K562 (cell line): ENCODE measurements at regions not wholly inside any gene's neighbourhood (a gene's known extent, or its start where the extent isn't known, plus 50 kb on each side); places are given as distances from the start of the nearest gene placed in this dataset.

Experiments used
- ATAC-seq: fragments of 200-7000 bp; cut with Tn5 transposase; 3 replicates; pipeline ENCODE4 v1.9.1; 2020; ENCODE audit warnings: moderate library complexity
- BruUV-seq: library from RNA; stranded (reverse); fragments of 400-500 nt; replicated peaks from 2 replicates; lab custom pipeline; 2021; lab: Mats Ljungman, UMichigan
- CTCF ChIA-PET: fragments of 300-600 bp; formaldehyde crosslinking; extraction: SDS; loops from one replicate; lab custom pipeline; 2021; ENCODE audit warnings: low intra/inter-chr PET ratio; lab: Yijun Ruan, JAX
- POLR2A ChIA-PET: fragments of 300-600, 350-650 bp; sonication (Branson Sonifier 250); formaldehyde crosslinking; extraction: SDS; loops from one replicate; lab custom pipeline; 2021; ENCODE audit warnings: antibody characterized with exemption, inconsistent platforms; lab: Yijun Ruan, JAX
- DNase-seq, 4 experiments: peaks; one replicate each; pipeline versions ENCODE4 v3.0.0 to v3.0.0-alpha.2; 2011 to 2018; ENCODE audit warnings: low spot score in 3 of 4, mixed read lengths in 3 of 4; ENCODE audit errors: extremely low read depth in 1 of 4
- FAIRE-seq: peaks from 2 replicates; lab custom pipeline; 2011; peaks lifted over from hg19 to GRCh38; lab: Jason Lieb, UNC
- H2AFZ ChIP-seq: 2 replicates; pipeline ENCODE4 v1.6.0; 2011; ENCODE audit warnings: low read depth, low read length, control low read depth, inconsistent platforms
- H3K27ac ChIP-seq: fragments of 200-600 bp; 3 replicates; pipeline ENCODE4 v1.8.0; 2011; ENCODE audit warnings: low read depth, mild to moderate bottlenecking, control low read depth, inconsistent platforms, low read length, moderate library complexity, mixed read lengths; ENCODE audit errors: extremely low read depth
- H3K27me3 ChIP-seq, 2 experiments: fragments of 300-600 bp in 1 of 2; 2 replicates in 1 of 2; 3 replicates in 1 of 2; pipeline versions ENCODE4 v1.6.0 to v1.8.0; 2011; ENCODE audit warnings: inconsistent platforms in 2 of 2, low read length in 2 of 2, mild to moderate bottlenecking in 1 of 2, mixed read lengths in 1 of 2, moderate library complexity in 1 of 2; ENCODE audit not compliant: control insufficient read depth in 2 of 2, insufficient read depth in 2 of 2
- H3K36me3 ChIP-seq: fragments of 300-600 bp; 3 replicates; pipeline ENCODE4 v1.8.0; 2011; ENCODE audit warnings: mild to moderate bottlenecking, low read length, inconsistent platforms; ENCODE audit not compliant: control insufficient read depth, insufficient read depth
- H3K4me1 ChIP-seq, 2 experiments: fragments of 200-600 bp in 1 of 2; replicated peaks in 1 of 2; 2 replicates in 1 of 2; 3 replicates in 1 of 2; pipeline versions ENCODE4 v1.5.1 to v1.8.0; 2011; ENCODE audit warnings: inconsistent platforms in 2 of 2, low read length in 2 of 2, mild to moderate bottlenecking in 1 of 2, mixed read lengths in 1 of 2, moderate library complexity in 1 of 2; ENCODE audit not compliant: control insufficient read depth in 2 of 2, insufficient read depth in 2 of 2
- H3K4me2 ChIP-seq: 2 replicates; pipeline ENCODE4 v1.6.1; 2011; ENCODE audit warnings: low read length, control low read depth, inconsistent platforms, mixed read lengths; ENCODE audit not compliant: insufficient read depth
- H3K4me3 ChIP-seq: fragments of 200-600 bp; sonication (generic), shearing (Covaris generic); 2 replicates; pipeline ENCODE4 v1.5.1; 2016; ENCODE audit warnings: control low read depth, inconsistent platforms
- H3K79me2 ChIP-seq: fragments of 200-600 bp; 3 replicates; pipeline ENCODE4 v1.8.0; 2011; ENCODE audit warnings: low read length, inconsistent platforms; ENCODE audit not compliant: control insufficient read depth, insufficient read depth
- H3K9ac ChIP-seq, 2 experiments: 2 replicates each; pipeline versions ENCODE4 v1.6.0 to v1.6.1; 2011; ENCODE audit warnings: low read depth in 2 of 2, low read length in 2 of 2, control low read depth in 1 of 2, inconsistent platforms in 1 of 2, mild to moderate bottlenecking in 1 of 2, mixed read lengths in 1 of 2; ENCODE audit not compliant: insufficient read depth in 1 of 2
- H3K9me1 ChIP-seq: one replicate; pipeline ENCODE4 v1.6.0; 2011; ENCODE audit warnings: inconsistent platforms, mild to moderate bottlenecking, low read length, moderate library complexity; ENCODE audit not compliant: control insufficient read depth, insufficient read depth
- H3K9me3 ChIP-seq: replicated peaks from 2 replicates; pipeline ENCODE4 v1.5.1; 2011; ENCODE audit warnings: low read depth, low read length, inconsistent platforms; ENCODE audit not compliant: control insufficient read depth, insufficient read depth
- H4K20me1 ChIP-seq: replicated peaks from 2 replicates; pipeline ENCODE4 v1.6.1; 2011; ENCODE audit warnings: low read length, inconsistent platforms, mixed read lengths; ENCODE audit not compliant: control insufficient read depth, insufficient read depth
- CBFA2T2 ChIP-seq: fragments of 450-650 bp; conservative IDR thresholded peaks from 2 replicates; pipeline ENCODE4 v1.6.1; 2017; ENCODE audit warnings: mild to moderate bottlenecking
- HCFC1 ChIP-seq: IDR thresholded peaks from 2 replicates; pipeline ENCODE4 v1.6.1; 2012; ENCODE audit warnings: low read depth, low read length, improper control_type of control experiment
- MCM3 ChIP-seq: fragments of 450-650 bp; IDR thresholded peaks from 2 replicates; pipeline ENCODE4 v1.6.1; 2016
- MED1 ChIP-seq: sonication (generic); formaldehyde crosslinking; IDR thresholded peaks from 2 replicates; pipeline ENCODE4 v1.8.1; 2023; ENCODE audit warnings: missing genetic modification reagents, borderline replicate concordance
- NFATC3 ChIP-seq: fragments of 450-650 bp; IDR thresholded peaks from 2 replicates; pipeline ENCODE4 v1.6.1; 2017; ENCODE audit warnings: mild to moderate bottlenecking
- POLR2AphosphoS2 ChIP-seq: IDR thresholded peaks from 2 replicates; pipeline ENCODE4 v1.6.1; 2012; ENCODE audit warnings: low read length, improper control_type of control experiment
- RBM17 ChIP-seq: fragments of 200-400 bp; formaldehyde crosslinking; IDR thresholded peaks from 2 replicates; pipeline ENCODE4 v1.6.1; 2017; ENCODE audit warnings: low read depth, mild to moderate bottlenecking, low read length, borderline replicate concordance
- SMARCE1 ChIP-seq: fragments of 450-650 bp; IDR thresholded peaks from 2 replicates; pipeline ENCODE4 v1.7.1; 2016; ENCODE audit warnings: mild to moderate bottlenecking
- XRCC3 ChIP-seq: fragments of 450-650 bp; IDR thresholded peaks from 2 replicates; pipeline ENCODE4 v1.6.1; 2017; ENCODE audit warnings: mild to moderate bottlenecking, moderate library complexity
- ZNF140 ChIP-seq: fragments of 250-450 bp; sonication (Bioruptor Pico); IDR thresholded peaks from 2 replicates; pipeline ENCODE4 v1.8.0; 2021; ENCODE audit warnings: moderate library complexity, mild to moderate bottlenecking, inconsistent platforms
- ZNF232 ChIP-seq: sonication (generic); formaldehyde crosslinking; IDR thresholded peaks from 2 replicates; pipeline ENCODE4 v1.8.0; 2022; ENCODE audit warnings: mild to moderate bottlenecking, missing genetic modification reagents
- WGBS: fragments of 100-300 bp; shearing (Covaris generic); methylation state at CpG from one replicate; pipeline ENCODE4 v1.1.6; 2016; ENCODE audit warnings: low coverage, mixed read lengths; ENCODE audit not compliant: insufficient coverage; ENCODE audit errors: missing lambda C conversion rate; 5-methylcytosine and 5-hydroxymethylcytosine counted together
- in situ Hi-C: fragments of 300-500 bp; cut with MboI; formaldehyde crosslinking; loops from 4 replicates; pipeline ENCODE4 v1.15.0; 2018; ENCODE audit warnings: inconsistent platforms, mixed read lengths
- intact Hi-C: fragments of 100-400 bp; cut with micrococcal nuclease; formaldehyde crosslinking; loops from 2 replicates; pipeline ENCODE4 v1.14.2; 2022
- TF ChIP-seq, protein P1 (sequence below): fragments of 250-450 bp; sonication (Bioruptor Pico); IDR thresholded peaks from 2 replicates; pipeline ENCODE4 v1.4.0; 2020; ENCODE audit warnings: mild to moderate bottlenecking
- TF ChIP-seq, protein P2 (sequence below): sonication (generic); formaldehyde crosslinking; IDR thresholded peaks from 2 replicates; pipeline ENCODE4 v1.9.0; 2022; ENCODE audit warnings: mild to moderate bottlenecking, missing genetic modification reagents
- TF ChIP-seq, protein P3 (sequence below): fragments of 250-450 bp; sonication (Bioruptor Pico); IDR thresholded peaks from 2 replicates; pipeline ENCODE4 v1.8.0; 2021; ENCODE audit warnings: moderate library complexity, mild to moderate bottlenecking, inconsistent platforms
- TF ChIP-seq, protein P4 (sequence below): sonication (generic); formaldehyde crosslinking; IDR thresholded peaks from 2 replicates; pipeline ENCODE4 v1.8.0; 2023; ENCODE audit warnings: mild to moderate bottlenecking, missing genetic modification reagents

DNA sequence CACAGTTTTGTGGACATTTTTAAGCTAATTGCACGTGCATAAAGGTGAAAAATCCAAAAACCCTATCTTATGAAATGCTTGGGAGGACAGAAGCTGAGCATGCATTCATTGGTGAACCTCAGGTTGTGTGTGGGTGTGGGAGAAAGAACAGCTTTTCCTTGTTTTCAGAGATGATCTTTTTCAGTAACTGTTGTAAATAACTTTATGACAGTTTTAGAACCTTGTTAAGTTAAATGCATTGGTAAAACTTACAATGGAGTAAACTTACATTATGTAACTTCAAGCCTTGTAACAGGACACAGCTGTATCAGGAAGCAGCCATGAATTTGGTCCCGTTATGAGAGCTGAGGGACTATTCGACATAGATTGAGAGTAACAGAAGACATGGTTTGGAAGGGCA, 587.4 kb downstream of the GALC start (continued):
- TF ChIP-seq HCFC1 (no peak), RBM17 (no peak), SMARCE1 (no peak), MCM3 (no peak), XRCC3 (no peak), CBFA2T2 (no peak), ZNF140 (CRISPR knock-in tag) (no peak), MED1 (CRISPR knock-in tag) (no peak), NFATC3 (no peak)
- TF ChIP-seq, protein P1, sequence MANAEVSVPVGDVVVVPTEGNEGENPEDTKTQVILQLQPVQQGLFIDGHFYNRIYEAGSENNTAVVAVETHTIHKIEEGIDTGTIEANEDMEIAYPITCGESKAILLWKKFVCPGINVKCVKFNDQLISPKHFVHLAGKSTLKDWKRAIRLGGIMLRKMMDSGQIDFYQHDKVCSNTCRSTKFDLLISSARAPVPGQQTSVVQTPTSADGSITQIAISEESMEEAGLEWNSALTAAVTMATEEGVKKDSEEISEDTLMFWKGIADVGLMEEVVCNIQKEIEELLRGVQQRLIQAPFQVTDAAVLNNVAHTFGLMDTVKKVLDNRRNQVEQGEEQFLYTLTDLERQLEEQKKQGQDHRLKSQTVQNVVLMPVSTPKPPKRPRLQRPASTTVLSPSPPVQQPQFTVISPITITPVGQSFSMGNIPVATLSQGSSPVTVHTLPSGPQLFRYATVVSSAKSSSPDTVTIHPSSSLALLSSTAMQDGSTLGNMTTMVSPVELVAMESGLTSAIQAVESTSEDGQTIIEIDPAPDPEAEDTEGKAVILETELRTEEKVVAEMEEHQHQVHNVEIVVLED (CRISPR knock-in tag), result no peak
- TF ChIP-seq, protein P2, sequence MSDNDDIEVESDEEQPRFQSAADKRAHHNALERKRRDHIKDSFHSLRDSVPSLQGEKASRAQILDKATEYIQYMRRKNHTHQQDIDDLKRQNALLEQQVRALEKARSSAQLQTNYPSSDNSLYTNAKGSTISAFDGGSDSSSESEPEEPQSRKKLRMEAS (CRISPR knock-in tag), result no peak

DNA sequence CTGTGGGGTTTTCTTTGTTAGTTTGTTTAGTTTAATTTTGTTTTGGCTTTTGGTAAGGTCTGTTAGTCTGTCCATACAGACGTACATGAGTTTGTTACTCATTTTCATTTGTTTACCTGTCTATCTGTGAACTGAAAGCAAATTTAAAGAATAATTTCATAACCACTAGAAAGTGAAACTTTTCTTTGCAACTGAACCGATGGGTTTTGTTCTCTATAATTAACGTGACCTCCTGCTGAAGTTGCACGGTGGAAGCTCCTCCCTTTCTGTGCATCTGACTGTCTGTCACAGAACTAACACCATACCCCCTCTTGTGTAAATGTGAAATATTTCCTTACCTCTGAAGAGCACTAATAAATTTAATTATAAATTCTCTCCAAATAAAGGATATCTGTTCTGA, 595.5 kb downstream of the GALC start:
- CTCF ChIA-PET, result no interaction called here
- no peak overlapping the region for H3K27ac ChIP-seq
- no peak overlapping the region for H3K4me3 ChIP-seq
- in situ Hi-C loops (no loop called here), intact Hi-C loops (no loop called here)
- BruUV-seq, result no TSS peak
- FAIRE-seq (no peak), DNase-seq (no peak), ATAC-seq (no peak)
- H2AFZ ChIP-seq, result no peak overlapping the region
- H3K4me2 ChIP-seq, result no peak overlapping the region
- no peaks in the 10 kb centered on the region for H3K9me3 ChIP-seq
- no peaks in the 10 kb centered on the region for H3K4me1 ChIP-seq
- no peaks in the 10 kb centered on the region for H4K20me1 ChIP-seq
- H3K79me2 ChIP-seq, result no peaks in the 10 kb centered on the region
- POLR2A ChIA-PET, result no interaction called here
- no peaks in the 10 kb centered on the region for H3K36me3 ChIP-seq
- no peaks in the 10 kb centered on the region for H3K9me1 ChIP-seq
- no peak overlapping the region for H3K9ac ChIP-seq
- WGBS, result 4% methylated on average over 4 of the region's 4 CpGs
- no peaks in the 10 kb centered on the region for H3K27me3 ChIP-seq
- TF ChIP-seq POLR2AphosphoS2, result no peak
- TF ChIP-seq, protein P3, sequence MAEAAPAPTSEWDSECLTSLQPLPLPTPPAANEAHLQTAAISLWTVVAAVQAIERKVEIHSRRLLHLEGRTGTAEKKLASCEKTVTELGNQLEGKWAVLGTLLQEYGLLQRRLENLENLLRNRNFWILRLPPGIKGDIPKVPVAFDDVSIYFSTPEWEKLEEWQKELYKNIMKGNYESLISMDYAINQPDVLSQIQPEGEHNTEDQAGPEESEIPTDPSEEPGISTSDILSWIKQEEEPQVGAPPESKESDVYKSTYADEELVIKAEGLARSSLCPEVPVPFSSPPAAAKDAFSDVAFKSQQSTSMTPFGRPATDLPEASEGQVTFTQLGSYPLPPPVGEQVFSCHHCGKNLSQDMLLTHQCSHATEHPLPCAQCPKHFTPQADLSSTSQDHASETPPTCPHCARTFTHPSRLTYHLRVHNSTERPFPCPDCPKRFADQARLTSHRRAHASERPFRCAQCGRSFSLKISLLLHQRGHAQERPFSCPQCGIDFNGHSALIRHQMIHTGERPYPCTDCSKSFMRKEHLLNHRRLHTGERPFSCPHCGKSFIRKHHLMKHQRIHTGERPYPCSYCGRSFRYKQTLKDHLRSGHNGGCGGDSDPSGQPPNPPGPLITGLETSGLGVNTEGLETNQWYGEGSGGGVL (CRISPR knock-in tag), result no peak
- TF ChIP-seq, protein P4, sequence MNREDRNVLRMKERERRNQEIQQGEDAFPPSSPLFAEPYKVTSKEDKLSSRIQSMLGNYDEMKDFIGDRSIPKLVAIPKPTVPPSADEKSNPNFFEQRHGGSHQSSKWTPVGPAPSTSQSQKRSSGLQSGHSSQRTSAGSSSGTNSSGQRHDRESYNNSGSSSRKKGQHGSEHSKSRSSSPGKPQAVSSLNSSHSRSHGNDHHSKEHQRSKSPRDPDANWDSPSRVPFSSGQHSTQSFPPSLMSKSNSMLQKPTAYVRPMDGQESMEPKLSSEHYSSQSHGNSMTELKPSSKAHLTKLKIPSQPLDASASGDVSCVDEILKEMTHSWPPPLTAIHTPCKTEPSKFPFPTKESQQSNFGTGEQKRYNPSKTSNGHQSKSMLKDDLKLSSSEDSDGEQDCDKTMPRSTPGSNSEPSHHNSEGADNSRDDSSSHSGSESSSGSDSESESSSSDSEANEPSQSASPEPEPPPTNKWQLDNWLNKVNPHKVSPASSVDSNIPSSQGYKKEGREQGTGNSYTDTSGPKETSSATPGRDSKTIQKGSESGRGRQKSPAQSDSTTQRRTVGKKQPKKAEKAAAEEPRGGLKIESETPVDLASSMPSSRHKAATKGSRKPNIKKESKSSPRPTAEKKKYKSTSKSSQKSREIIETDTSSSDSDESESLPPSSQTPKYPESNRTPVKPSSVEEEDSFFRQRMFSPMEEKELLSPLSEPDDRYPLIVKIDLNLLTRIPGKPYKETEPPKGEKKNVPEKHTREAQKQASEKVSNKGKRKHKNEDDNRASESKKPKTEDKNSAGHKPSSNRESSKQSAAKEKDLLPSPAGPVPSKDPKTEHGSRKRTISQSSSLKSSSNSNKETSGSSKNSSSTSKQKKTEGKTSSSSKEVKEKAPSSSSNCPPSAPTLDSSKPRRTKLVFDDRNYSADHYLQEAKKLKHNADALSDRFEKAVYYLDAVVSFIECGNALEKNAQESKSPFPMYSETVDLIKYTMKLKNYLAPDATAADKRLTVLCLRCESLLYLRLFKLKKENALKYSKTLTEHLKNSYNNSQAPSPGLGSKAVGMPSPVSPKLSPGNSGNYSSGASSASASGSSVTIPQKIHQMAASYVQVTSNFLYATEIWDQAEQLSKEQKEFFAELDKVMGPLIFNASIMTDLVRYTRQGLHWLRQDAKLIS, result no peak
- no peak for TF ChIP-seq ZNF232 (CRISPR knock-in tag)
